Astrocyte (in vitro differentiated cells and primary cell): ENCODE measurements at regions not wholly inside any gene's neighbourhood (a gene's known extent, or its start where the extent isn't known, plus 50 kb on each side); places are given as distances from the start of the nearest gene placed in this dataset.

Experiments
- CTCF ChIP-seq: IDR thresholded peaks from 2 replicates; pipeline ENCODE4 v1.5.1; 2011; ENCODE audit warnings: low read depth, mild to moderate bottlenecking, inconsistent platforms, low read length, moderate library complexity; ENCODE audit not compliant: insufficient read depth
- EZH2 ChIP-seq: IDR thresholded peaks from 2 replicates; pipeline ENCODE4 v1.6.1; 2012; ENCODE audit warnings: mild to moderate bottlenecking, low read length, inconsistent platforms; ENCODE audit not compliant: insufficient read depth

GRCh38 chr4:73309211-73309610 is 50.6 kb upstream of the ANKRD17 start:
- TF ChIP-seq CTCF = no peak
- TF ChIP-seq EZH2 = no peak
